ENCODE measurements at regions not wholly inside any gene's neighbourhood (a gene's known extent, or its start where the extent isn't known, plus 50 kb on each side); places are given as distances from the start of the nearest gene placed in this dataset.

DNA sequence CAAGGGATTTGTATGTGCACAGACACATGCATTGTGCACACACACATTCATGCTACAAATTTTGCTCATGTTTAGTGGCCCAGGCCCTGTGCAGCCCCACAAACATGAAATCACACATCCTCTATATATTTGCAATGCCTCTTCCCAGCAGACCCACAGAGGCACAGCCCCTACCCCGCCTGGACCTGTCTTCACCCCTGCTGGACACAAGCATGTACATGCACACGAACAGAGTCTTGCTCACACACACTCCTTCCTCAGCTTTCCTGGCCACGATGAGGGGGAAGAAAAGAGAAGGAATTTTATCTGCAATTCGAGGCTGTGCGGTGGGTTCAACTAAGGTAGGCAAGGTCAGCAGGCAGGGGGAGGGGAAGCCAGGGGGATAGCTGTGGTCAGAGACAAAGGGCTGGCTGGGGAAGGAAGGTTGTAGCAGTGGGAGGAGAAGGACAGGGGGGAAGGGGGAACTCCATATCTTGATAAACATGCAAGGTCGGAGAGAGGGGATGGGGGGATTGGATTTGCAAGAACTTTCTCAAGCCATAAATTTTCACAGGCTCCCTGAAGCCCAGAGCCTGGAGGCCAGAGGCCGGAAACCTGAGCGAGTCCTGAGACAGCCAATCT is 156.4 kb downstream of the EFNB1 start:
- no peak for TF ChIP-seq ELK1 (IDR thresholded peaks at IDR 0.05; ENCODE audit: low read depth, low read length)
- TF ChIP-seq POLR2AphosphoS5 (IDR thresholded peaks at IDR 0.05; ENCODE audit: low read length): no peak
- no peak for TF ChIP-seq CHD2 (IDR thresholded peaks at IDR 0.05; ENCODE audit: borderline replicate concordance, low read depth, low read length)
- TF ChIP-seq RAD21 (IDR thresholded peaks at IDR 0.05; ENCODE audit: insufficient read depth, low read depth, low read length): no peak
- TF ChIP-seq, protein P1, sequence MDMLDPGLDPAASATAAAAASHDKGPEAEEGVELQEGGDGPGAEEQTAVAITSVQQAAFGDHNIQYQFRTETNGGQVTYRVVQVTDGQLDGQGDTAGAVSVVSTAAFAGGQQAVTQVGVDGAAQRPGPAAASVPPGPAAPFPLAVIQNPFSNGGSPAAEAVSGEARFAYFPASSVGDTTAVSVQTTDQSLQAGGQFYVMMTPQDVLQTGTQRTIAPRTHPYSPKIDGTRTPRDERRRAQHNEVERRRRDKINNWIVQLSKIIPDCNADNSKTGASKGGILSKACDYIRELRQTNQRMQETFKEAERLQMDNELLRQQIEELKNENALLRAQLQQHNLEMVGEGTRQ (IDR thresholded peaks at IDR 0.05; ENCODE audit: borderline replicate concordance, low read depth, low read length): no peak
- TF ChIP-seq, protein P2, sequence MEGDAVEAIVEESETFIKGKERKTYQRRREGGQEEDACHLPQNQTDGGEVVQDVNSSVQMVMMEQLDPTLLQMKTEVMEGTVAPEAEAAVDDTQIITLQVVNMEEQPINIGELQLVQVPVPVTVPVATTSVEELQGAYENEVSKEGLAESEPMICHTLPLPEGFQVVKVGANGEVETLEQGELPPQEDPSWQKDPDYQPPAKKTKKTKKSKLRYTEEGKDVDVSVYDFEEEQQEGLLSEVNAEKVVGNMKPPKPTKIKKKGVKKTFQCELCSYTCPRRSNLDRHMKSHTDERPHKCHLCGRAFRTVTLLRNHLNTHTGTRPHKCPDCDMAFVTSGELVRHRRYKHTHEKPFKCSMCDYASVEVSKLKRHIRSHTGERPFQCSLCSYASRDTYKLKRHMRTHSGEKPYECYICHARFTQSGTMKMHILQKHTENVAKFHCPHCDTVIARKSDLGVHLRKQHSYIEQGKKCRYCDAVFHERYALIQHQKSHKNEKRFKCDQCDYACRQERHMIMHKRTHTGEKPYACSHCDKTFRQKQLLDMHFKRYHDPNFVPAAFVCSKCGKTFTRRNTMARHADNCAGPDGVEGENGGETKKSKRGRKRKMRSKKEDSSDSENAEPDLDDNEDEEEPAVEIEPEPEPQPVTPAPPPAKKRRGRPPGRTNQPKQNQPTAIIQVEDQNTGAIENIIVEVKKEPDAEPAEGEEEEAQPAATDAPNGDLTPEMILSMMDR (IDR thresholded peaks at IDR 0.05 in 2 of 3, conservative IDR thresholded peaks at IDR 0.05 in 1 of 3; ENCODE audit: control insufficient read depth in 2 of 3, extremely low read depth in 1 of 3, insufficient read depth in 1 of 3, low read depth in 3 of 3, low read length in 3 of 3): no peak
- no peak for TF ChIP-seq ATF7 (IDR thresholded peaks at IDR 0.05; ENCODE audit: low read depth)
- TF ChIP-seq POLR2AphosphoS2 (IDR thresholded peaks at IDR 0.05; ENCODE audit: low read depth, low read length): no peak
- TF ChIP-seq FOXK2 (IDR thresholded peaks at IDR 0.05): no peak
- no peak for TF ChIP-seq FOXM1 (IDR thresholded peaks at IDR 0.05; ENCODE audit: low read depth, low read length)
- TF ChIP-seq SMAD1 (IDR thresholded peaks at IDR 0.05; ENCODE audit: low read depth, partially characterized antibody): no peak
- TF ChIP-seq MXI1 (IDR thresholded peaks at IDR 0.05; ENCODE audit: low read depth, low read length): no peak
- TF ChIP-seq, protein P3, sequence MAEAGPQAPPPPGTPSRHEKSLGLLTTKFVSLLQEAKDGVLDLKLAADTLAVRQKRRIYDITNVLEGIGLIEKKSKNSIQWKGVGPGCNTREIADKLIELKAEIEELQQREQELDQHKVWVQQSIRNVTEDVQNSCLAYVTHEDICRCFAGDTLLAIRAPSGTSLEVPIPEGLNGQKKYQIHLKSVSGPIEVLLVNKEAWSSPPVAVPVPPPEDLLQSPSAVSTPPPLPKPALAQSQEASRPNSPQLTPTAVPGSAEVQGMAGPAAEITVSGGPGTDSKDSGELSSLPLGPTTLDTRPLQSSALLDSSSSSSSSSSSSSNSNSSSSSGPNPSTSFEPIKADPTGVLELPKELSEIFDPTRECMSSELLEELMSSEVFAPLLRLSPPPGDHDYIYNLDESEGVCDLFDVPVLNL (IDR thresholded peaks at IDR 0.05; ENCODE audit: low read depth, low read length): no peak

All from GM12878 (cell line).